Liver (tissue), 8 donors: ENCODE measurements at regions not wholly inside any gene's neighbourhood (a gene's known extent, or its start where the extent isn't known, plus 50 kb on each side); places are given as distances from the start of the nearest gene placed in this dataset.
A peak's percentile ranks its signal among the peaks of the same experiment; 100 is the strongest.

Experiments
- DNase-seq: peaks from one replicate; pipeline ENCODE4 v3.0.0-alpha.2; 2017; ENCODE audit warnings: low spot score
- H3K27ac ChIP-seq, 2 donors: one replicate each; pipeline ENCODE4 v1.7.0; 2013; ENCODE audit warnings: inconsistent platforms in 2 of 2, low read length in 2 of 2, control low read depth in 1 of 2, low read depth in 1 of 2, mild to moderate bottlenecking in 1 of 2
- H3K27me3 ChIP-seq, 4 donors: one replicate each; pipeline versions ENCODE4 v1.6.1 to v1.7.0; 2013; ENCODE audit warnings: low read length in 3 of 4, inconsistent platforms in 1 of 4, mild to moderate bottlenecking in 1 of 4, moderate library complexity in 1 of 4; ENCODE audit not compliant: control insufficient read depth in 4 of 4, insufficient read depth in 4 of 4
- H3K36me3 ChIP-seq, 4 donors: one replicate each; pipeline versions ENCODE4 v1.6.1 to v1.7.0; 2013; ENCODE audit warnings: low read length in 3 of 4, mild to moderate bottlenecking in 3 of 4, low read depth in 1 of 4, moderate library complexity in 1 of 4; ENCODE audit not compliant: control insufficient read depth in 4 of 4, insufficient read depth in 3 of 4
- H3K4me1 ChIP-seq, 4 donors: one replicate each; pipeline versions ENCODE4 v1.6.1 to v1.7.0; 2013; ENCODE audit warnings: low read length in 3 of 4, mild to moderate bottlenecking in 3 of 4, moderate library complexity in 1 of 4; ENCODE audit not compliant: control insufficient read depth in 4 of 4, insufficient read depth in 4 of 4
- H3K4me3 ChIP-seq, 3 donors: one replicate each; pipeline versions ENCODE4 v1.6.1 to v1.7.0; 2013; ENCODE audit warnings: low read length in 3 of 3, control low read depth in 1 of 3, low read depth in 1 of 3, mild to moderate bottlenecking in 1 of 3
- H3K9ac ChIP-seq, 2 donors: one replicate each; pipeline ENCODE4 v1.7.0; 2013; ENCODE audit warnings: low read length in 2 of 2, mild to moderate bottlenecking in 2 of 2, moderate library complexity in 2 of 2, control low read depth in 1 of 2, low read depth in 1 of 2
- H3K9me3 ChIP-seq, 4 donors: one replicate each; pipeline versions ENCODE4 v1.6.1 to v1.7.0; 2013; ENCODE audit warnings: low read length in 3 of 4; ENCODE audit not compliant: control insufficient read depth in 4 of 4
- ATF3 ChIP-seq: IDR thresholded peaks from 2 replicates; pipeline ENCODE4 v1.6.1; 2016; ENCODE audit warnings: antibody characterized with exemption
- CTCF ChIP-seq: fragments of 150-350 bp; IDR thresholded peaks from 2 replicates; pipeline ENCODE4 v1.5.1; 2017; ENCODE audit warnings: improper control_type of control experiment, low read depth, low read length; ENCODE audit not compliant: missing input control
- EGR1 ChIP-seq, 2 donors: IDR thresholded peaks; 2 replicates each; pipeline ENCODE4 v1.6.1; 2016 to 2018; ENCODE audit warnings: antibody characterized with exemption in 2 of 2, low read depth in 2 of 2
- FOXA1 ChIP-seq: IDR thresholded peaks from 2 replicates; pipeline ENCODE4 v1.6.1; 2016; ENCODE audit warnings: antibody characterized with exemption
- FOXA2 ChIP-seq: IDR thresholded peaks from 2 replicates; pipeline ENCODE4 v1.6.1; 2016; ENCODE audit warnings: antibody characterized with exemption
- GABPA ChIP-seq, 2 donors: IDR thresholded peaks in 1 of 2; conservative IDR thresholded peaks in 1 of 2; 2 replicates each; pipeline ENCODE4 v1.6.1; 2016; ENCODE audit warnings: antibody characterized with exemption in 2 of 2, mild to moderate bottlenecking in 1 of 2, moderate library complexity in 1 of 2
- HNF4A ChIP-seq, 2 donors: conservative IDR thresholded peaks; 2 replicates each; pipeline ENCODE4 v1.6.1; 2016; ENCODE audit warnings: antibody characterized with exemption in 2 of 2, mild to moderate bottlenecking in 2 of 2
- HNF4G ChIP-seq: IDR thresholded peaks from 2 replicates; pipeline ENCODE4 v1.6.1; 2016; ENCODE audit warnings: antibody characterized with exemption
- JUND ChIP-seq, 2 donors: IDR thresholded peaks; 2 replicates each; pipeline ENCODE4 v1.6.1; 2016; ENCODE audit warnings: antibody characterized with exemption in 2 of 2
- NR2F2 ChIP-seq: IDR thresholded peaks from 2 replicates; pipeline ENCODE4 v1.6.1; 2016; ENCODE audit warnings: antibody characterized with exemption
- RAD21 ChIP-seq, 2 donors: IDR thresholded peaks; 2 replicates each; pipeline ENCODE4 v1.6.1; 2016; ENCODE audit warnings: antibody characterized with exemption in 2 of 2, mild to moderate bottlenecking in 2 of 2
- RXRA ChIP-seq, 2 donors: IDR thresholded peaks; 2 replicates each; pipeline ENCODE4 v1.6.1; 2017 to 2018; ENCODE audit warnings: antibody characterized with exemption in 2 of 2, mild to moderate bottlenecking in 1 of 2
- SP1 ChIP-seq: IDR thresholded peaks from 2 replicates; pipeline ENCODE4 v1.6.1; 2018; ENCODE audit warnings: antibody characterized with exemption, mild to moderate bottlenecking
- TAF1 ChIP-seq: conservative IDR thresholded peaks from 2 replicates; pipeline ENCODE4 v1.6.1; 2016; ENCODE audit warnings: antibody characterized with exemption, mild to moderate bottlenecking
- YY1 ChIP-seq: IDR thresholded peaks from 2 replicates; pipeline ENCODE4 v1.6.1; 2016; ENCODE audit warnings: antibody characterized with exemption, mild to moderate bottlenecking
- ZBTB33 ChIP-seq: IDR thresholded peaks from 2 replicates; pipeline ENCODE4 v1.6.1; 2016; ENCODE audit warnings: antibody characterized with exemption
- WGBS: extraction: QIAGEN DNeasy Blood & Tissue Kit; methylation state at CpG from one replicate; pipeline ENCODE4 v1.1.7; 2013; 5-methylcytosine and 5-hydroxymethylcytosine counted together
- TF ChIP-seq, protein P1 (sequence below): IDR thresholded peaks from 2 replicates; pipeline ENCODE4 v1.6.1; 2016; ENCODE audit warnings: antibody characterized with exemption, mild to moderate bottlenecking
- TF ChIP-seq, protein P2 (sequence below): IDR thresholded peaks from 2 replicates; pipeline ENCODE4 v1.6.1; 2016; ENCODE audit warnings: antibody characterized with exemption
- donor health status: healthy.
- donor health status: healthy.
- donor health status: healthy.
- donor health status: healthy.
- donor health status: healthy.

- H3K4me3 ChIP-seq, result no peak overlapping the region
- H3K9ac ChIP-seq, result no peak overlapping the region
- DNase-seq, result no peak
- TF ChIP-seq TAF1, result no peak
- TF ChIP-seq, protein P1, sequence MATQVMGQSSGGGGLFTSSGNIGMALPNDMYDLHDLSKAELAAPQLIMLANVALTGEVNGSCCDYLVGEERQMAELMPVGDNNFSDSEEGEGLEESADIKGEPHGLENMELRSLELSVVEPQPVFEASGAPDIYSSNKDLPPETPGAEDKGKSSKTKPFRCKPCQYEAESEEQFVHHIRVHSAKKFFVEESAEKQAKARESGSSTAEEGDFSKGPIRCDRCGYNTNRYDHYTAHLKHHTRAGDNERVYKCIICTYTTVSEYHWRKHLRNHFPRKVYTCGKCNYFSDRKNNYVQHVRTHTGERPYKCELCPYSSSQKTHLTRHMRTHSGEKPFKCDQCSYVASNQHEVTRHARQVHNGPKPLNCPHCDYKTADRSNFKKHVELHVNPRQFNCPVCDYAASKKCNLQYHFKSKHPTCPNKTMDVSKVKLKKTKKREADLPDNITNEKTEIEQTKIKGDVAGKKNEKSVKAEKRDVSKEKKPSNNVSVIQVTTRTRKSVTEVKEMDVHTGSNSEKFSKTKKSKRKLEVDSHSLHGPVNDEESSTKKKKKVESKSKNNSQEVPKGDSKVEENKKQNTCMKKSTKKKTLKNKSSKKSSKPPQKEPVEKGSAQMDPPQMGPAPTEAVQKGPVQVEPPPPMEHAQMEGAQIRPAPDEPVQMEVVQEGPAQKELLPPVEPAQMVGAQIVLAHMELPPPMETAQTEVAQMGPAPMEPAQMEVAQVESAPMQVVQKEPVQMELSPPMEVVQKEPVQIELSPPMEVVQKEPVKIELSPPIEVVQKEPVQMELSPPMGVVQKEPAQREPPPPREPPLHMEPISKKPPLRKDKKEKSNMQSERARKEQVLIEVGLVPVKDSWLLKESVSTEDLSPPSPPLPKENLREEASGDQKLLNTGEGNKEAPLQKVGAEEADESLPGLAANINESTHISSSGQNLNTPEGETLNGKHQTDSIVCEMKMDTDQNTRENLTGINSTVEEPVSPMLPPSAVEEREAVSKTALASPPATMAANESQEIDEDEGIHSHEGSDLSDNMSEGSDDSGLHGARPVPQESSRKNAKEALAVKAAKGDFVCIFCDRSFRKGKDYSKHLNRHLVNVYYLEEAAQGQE, result no peak
- TF ChIP-seq RAD21 (IDR thresholded peaks at IDR 0.05), result no peak
- no peak for TF ChIP-seq EGR1 (IDR thresholded peaks at IDR 0.05; ENCODE audit: low read depth in 2 of 2)
- TF ChIP-seq HNF4A (conservative IDR thresholded peaks at IDR 0.05), result no peak
- TF ChIP-seq FOXA2, result no peak
- TF ChIP-seq CTCF, result no peak
- TF ChIP-seq YY1, result no peak
- no peak for TF ChIP-seq NR2F2
- TF ChIP-seq GABPA (IDR thresholded peaks at IDR 0.05 in 1 of 2, conservative IDR thresholded peaks at IDR 0.05 in 1 of 2), result no peak
- TF ChIP-seq FOXA1, result no peak
- TF ChIP-seq JUND (IDR thresholded peaks at IDR 0.05), result no peak
- no peak for TF ChIP-seq RXRA (IDR thresholded peaks at IDR 0.05)
- TF ChIP-seq, protein P2, sequence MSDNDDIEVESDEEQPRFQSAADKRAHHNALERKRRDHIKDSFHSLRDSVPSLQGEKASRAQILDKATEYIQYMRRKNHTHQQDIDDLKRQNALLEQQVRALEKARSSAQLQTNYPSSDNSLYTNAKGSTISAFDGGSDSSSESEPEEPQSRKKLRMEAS, result no peak
- TF ChIP-seq HNF4G, result no peak
- no peak for TF ChIP-seq ZBTB33
- no peak for TF ChIP-seq ATF3
- no peak for TF ChIP-seq SP1
- no peak overlapping the region for H3K27ac ChIP-seq
- no peaks in the 10 kb centered on the region for H3K36me3 ChIP-seq
- no peaks in the 10 kb centered on the region for H3K27me3 ChIP-seq
- H3K9me3 ChIP-seq, result no peaks in the 10 kb centered on the region
- H3K4me1 ChIP-seq, result no peaks in the 10 kb centered on the region
- WGBS, result 93% methylated on average over 2 of the region's 2 CpGs
Measured at GRCh38 chr14:29990993-29991392, 63.3 kb upstream of the PRKD1 start.

DNA sequence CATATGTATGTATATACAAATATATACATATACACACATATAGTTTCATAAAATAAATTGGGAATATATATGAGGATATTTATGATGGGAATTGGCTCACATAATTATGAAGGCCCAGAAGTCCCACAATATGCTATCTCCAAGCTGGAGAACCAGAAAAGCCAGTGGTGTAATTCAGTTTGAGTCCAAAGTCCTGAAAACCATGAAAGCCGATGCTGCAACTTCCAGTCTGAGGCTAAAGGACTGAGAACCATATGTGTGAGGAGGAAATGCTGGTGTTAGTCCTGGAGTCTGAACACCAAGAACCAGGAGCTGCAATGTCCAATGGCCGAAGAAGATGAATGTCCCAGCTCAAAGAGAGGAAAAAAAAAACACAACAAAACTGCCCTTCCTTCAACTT lies 65.5 kb upstream of the PRKD1 start:
- Histone ChIP-seq H3K36me3 (no peaks in the 10 kb centered on the region), H3K27me3 (no peaks in the 10 kb centered on the region), H3K9ac (no peak overlapping the region), H3K4me1 (no peaks in the 10 kb centered on the region), H3K9me3 (no peaks in the 10 kb centered on the region), H3K27ac (no peak overlapping the region), H3K4me3 (no peak overlapping the region)
- 59% methylated on average over 2 of the region's 2 CpGs for WGBS
- TF ChIP-seq, protein P1, result no peak
- peak; percentile 45 to 69 for TF ChIP-seq HNF4A (conservative IDR thresholded peaks at IDR 0.05)
- DNase-seq, result no peak
